ENCODE measurements at regions not wholly inside any gene's neighbourhood (a gene's known extent, or its start where the extent isn't known, plus 50 kb on each side); places are given as distances from the start of the nearest gene placed in this dataset.

DNA sequence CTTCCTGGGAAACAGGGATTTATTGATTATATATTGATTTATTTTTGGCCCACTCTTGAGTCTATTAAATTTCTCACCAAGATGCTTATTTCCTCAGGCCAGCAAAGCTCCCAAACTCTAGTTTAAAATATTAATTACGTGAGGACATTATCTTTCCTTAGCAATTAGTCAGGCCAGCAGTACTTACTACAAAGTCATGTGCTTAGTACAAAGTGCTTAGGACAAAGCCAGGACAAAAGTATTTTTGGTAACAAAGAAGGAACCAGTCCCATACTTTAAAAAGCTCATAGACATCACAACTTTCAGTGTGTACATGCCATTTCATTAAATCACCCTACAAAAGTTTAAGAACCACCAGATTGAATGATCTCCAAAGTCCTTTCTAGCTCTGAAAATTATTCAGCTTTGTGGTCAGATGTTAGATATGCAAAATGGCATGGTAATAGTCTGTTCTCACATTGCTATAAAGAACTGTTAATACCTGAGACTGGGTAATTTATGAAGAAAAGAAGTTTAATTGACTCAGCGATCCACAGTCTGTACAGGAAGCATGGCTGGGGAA lies 94.7 kb upstream of the PWP1 start:
- TF ChIP-seq TAF1 (IDR thresholded peaks at IDR 0.05; ENCODE audit: low read depth) (no peak), EP300 (IDR thresholded peaks at IDR 0.05; ENCODE audit: borderline replicate concordance) (no peak), CEBPB (IDR thresholded peaks at IDR 0.05) (no peak), RAD21 (IDR thresholded peaks at IDR 0.05; ENCODE audit: low read depth) (no peak), EGR1 (IDR thresholded peaks at IDR 0.05) (no peak), FOXM1 (IDR thresholded peaks at IDR 0.05; ENCODE audit: borderline replicate concordance, low read depth) (no peak), CREB1 (IDR thresholded peaks at IDR 0.05; ENCODE audit: low read depth) (no peak), NFIC (IDR thresholded peaks at IDR 0.05) (no peak), TEAD4 (IDR thresholded peaks at IDR 0.05) (no peak), TCF12 (IDR thresholded peaks at IDR 0.05; ENCODE audit: low read depth) (no peak)
- TF ChIP-seq, protein P1, sequence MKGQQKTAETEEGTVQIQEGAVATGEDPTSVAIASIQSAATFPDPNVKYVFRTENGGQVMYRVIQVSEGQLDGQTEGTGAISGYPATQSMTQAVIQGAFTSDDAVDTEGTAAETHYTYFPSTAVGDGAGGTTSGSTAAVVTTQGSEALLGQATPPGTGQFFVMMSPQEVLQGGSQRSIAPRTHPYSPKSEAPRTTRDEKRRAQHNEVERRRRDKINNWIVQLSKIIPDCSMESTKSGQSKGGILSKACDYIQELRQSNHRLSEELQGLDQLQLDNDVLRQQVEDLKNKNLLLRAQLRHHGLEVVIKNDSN (IDR thresholded peaks at IDR 0.05): no peak
- TF ChIP-seq, protein P2, sequence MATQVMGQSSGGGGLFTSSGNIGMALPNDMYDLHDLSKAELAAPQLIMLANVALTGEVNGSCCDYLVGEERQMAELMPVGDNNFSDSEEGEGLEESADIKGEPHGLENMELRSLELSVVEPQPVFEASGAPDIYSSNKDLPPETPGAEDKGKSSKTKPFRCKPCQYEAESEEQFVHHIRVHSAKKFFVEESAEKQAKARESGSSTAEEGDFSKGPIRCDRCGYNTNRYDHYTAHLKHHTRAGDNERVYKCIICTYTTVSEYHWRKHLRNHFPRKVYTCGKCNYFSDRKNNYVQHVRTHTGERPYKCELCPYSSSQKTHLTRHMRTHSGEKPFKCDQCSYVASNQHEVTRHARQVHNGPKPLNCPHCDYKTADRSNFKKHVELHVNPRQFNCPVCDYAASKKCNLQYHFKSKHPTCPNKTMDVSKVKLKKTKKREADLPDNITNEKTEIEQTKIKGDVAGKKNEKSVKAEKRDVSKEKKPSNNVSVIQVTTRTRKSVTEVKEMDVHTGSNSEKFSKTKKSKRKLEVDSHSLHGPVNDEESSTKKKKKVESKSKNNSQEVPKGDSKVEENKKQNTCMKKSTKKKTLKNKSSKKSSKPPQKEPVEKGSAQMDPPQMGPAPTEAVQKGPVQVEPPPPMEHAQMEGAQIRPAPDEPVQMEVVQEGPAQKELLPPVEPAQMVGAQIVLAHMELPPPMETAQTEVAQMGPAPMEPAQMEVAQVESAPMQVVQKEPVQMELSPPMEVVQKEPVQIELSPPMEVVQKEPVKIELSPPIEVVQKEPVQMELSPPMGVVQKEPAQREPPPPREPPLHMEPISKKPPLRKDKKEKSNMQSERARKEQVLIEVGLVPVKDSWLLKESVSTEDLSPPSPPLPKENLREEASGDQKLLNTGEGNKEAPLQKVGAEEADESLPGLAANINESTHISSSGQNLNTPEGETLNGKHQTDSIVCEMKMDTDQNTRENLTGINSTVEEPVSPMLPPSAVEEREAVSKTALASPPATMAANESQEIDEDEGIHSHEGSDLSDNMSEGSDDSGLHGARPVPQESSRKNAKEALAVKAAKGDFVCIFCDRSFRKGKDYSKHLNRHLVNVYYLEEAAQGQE (IDR thresholded peaks at IDR 0.05; ENCODE audit: low read depth): no peak
- TF ChIP-seq, protein P3, sequence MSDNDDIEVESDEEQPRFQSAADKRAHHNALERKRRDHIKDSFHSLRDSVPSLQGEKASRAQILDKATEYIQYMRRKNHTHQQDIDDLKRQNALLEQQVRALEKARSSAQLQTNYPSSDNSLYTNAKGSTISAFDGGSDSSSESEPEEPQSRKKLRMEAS (IDR thresholded peaks at IDR 0.05): no peak

Measured in Ishikawa (cell line).